Right lobe of liver (tissue), 6 donors: ENCODE measurements at regions not wholly inside any gene's neighbourhood (a gene's known extent, or its start where the extent isn't known, plus 50 kb on each side); places are given as distances from the start of the nearest gene placed in this dataset.
A peak's percentile ranks its signal among the peaks of the same experiment; 100 is the strongest.

Source experiments
- ATAC-seq, 4 donors: fragments of 200-7000 bp; cut with Tn5 transposase; one replicate each; pipeline ENCODE4 v1.9.1; 2020; ENCODE audit warnings: mild to moderate bottlenecking in 4 of 4, moderate library complexity in 4 of 4
- DNase-seq, 3 donors: peaks; one replicate each; pipeline ENCODE4 v3.0.0-alpha.2; 2020
- H3K27ac ChIP-seq, 3 donors: fragments of 200-600 bp; one replicate each; pipeline ENCODE4 v1.8.0; 2022
- H3K27me3 ChIP-seq, 2 donors: fragments of 200-600 bp; one replicate each; pipeline ENCODE4 v1.8.0; 2022
- H3K36me3 ChIP-seq, 4 donors: fragments of 200-600 bp; sonication (generic) in 1 of 4; one replicate each; pipeline versions ENCODE4 v1.5.1 to v1.8.0; 2017 to 2022; ENCODE audit warnings: control low read depth in 1 of 4
- H3K4me1 ChIP-seq, 4 donors: fragments of 200-600 bp; sonication (generic) in 1 of 4; one replicate each; pipeline versions ENCODE4 v1.5.1 to v1.8.0; 2017 to 2022; ENCODE audit warnings: control low read depth in 1 of 4
- H3K4me3 ChIP-seq, 3 donors: fragments of 200-600 bp; one replicate each; pipeline ENCODE4 v1.8.0; 2022
- H3K9me3 ChIP-seq, 4 donors: fragments of 200-600 bp; sonication (generic) in 1 of 4; one replicate each; pipeline versions ENCODE4 v1.5.1 to v1.8.0; 2017 to 2022; ENCODE audit warnings: control low read depth in 1 of 4
- CTCF ChIP-seq, 4 donors: fragments of 200-600 bp in 3 of 4; fragments of 450-650 bp in 1 of 4; IDR thresholded peaks; one replicate each; pipeline versions ENCODE4 v1.5.1 to v1.8.0; 2016 to 2022; ENCODE audit warnings: antibody characterized with exemption in 4 of 4, mild to moderate bottlenecking in 2 of 4
- POLR2A ChIP-seq: fragments of 450-650 bp; IDR thresholded peaks from one replicate; pipeline ENCODE4 v1.6.1; 2017; ENCODE audit warnings: antibody characterized with exemption, mild to moderate bottlenecking
- whole genome bisulfite sequencing: methylation state at CpG from one replicate; pipeline ENCODE4 v1.1.6; 2018; ENCODE audit warnings: low coverage, low lambda C conversion rate; ENCODE audit not compliant: insufficient coverage; ENCODE audit errors: missing lambda C conversion rate; 5-methylcytosine and 5-hydroxymethylcytosine counted together
- intact Hi-C, 2 donors: fragments of 100-400 bp; cut with DNase I; formaldehyde crosslinking; loops; one replicate each; pipeline versions ENCODE4 v1.11.2 to v1.14.1; 2022
- donor health status: DM: no; HTN: yes; CAD: no.
- donor health status: DM: no; HTN: no; CAD: no.
- donor health status: DM: no; HTN: no; CAD: no.
- donor health status: DM: no; HTN: yes; CAD: no.
- donor health status: DM: no; HTN: yes; CAD: no.

- no peak for ATAC-seq
- no peaks in the 10 kb centered on the region for H3K27me3 ChIP-seq
Measured at GRCh38 chr17:33460781-33461450, 167.8 kb upstream of the ASIC2 start.

GRCh38 chr17:33463887-33464286 is 170.8 kb upstream of the ASIC2 start:
- ATAC-seq (no peak), DNase-seq (no peak)
- no peak overlapping the region for H3K4me3 ChIP-seq
- no peaks in the 10 kb centered on the region for H3K36me3 ChIP-seq
- no peaks in the 10 kb centered on the region for H3K27me3 ChIP-seq
- intact Hi-C loops: no loop called here
- H3K9me3 ChIP-seq: no peaks in the 10 kb centered on the region
- no peak for TF ChIP-seq CTCF (IDR thresholded peaks at IDR 0.05)
- no peak overlapping the region for H3K27ac ChIP-seq
- H3K4me1 ChIP-seq: no peaks in the 10 kb centered on the region

More at GRCh38 chr17:33460781-33461450, 167.8 kb upstream of the ASIC2 start:
- intact Hi-C loops: no loop called here
- no peaks in the 10 kb centered on the region for H3K9me3 ChIP-seq
- H3K27ac ChIP-seq: no peak overlapping the region
- H3K4me1 ChIP-seq: no peaks in the 10 kb centered on the region
- no peaks in the 10 kb centered on the region for H3K36me3 ChIP-seq
- TF ChIP-seq CTCF (IDR thresholded peaks at IDR 0.05) (no peak), POLR2A (no peak)
- DNase-seq: no peak
- WGBS: 48% methylated on average over 4 of the region's 4 CpGs
- H3K4me3 ChIP-seq: no peak overlapping the region

GRCh38 chr17:33464669-33465280 is 171.7 kb upstream of the ASIC2 start:
- no peak overlapping the region for H3K27ac ChIP-seq
- TF ChIP-seq POLR2A: no peak
- TF ChIP-seq CTCF (IDR thresholded peaks at IDR 0.05): no peak
- no peak overlapping the region for H3K4me3 ChIP-seq
- intact Hi-C loops: no loop called here
- H3K36me3 ChIP-seq: no peaks in the 10 kb centered on the region
- DNase-seq (no peak), ATAC-seq (peak in 3 of 4 donors; percentile 45 to 66 (median 54))
- no peaks in the 10 kb centered on the region for H3K4me1 ChIP-seq
- no peaks in the 10 kb centered on the region for H3K9me3 ChIP-seq
- H3K27me3 ChIP-seq: no peaks in the 10 kb centered on the region

- 46% methylated on average over 3 of the region's 3 CpGs for WGBS
- ATAC-seq: no peak
- Histone ChIP-seq H3K4me3 (no peak overlapping the region), H3K27me3 (no peaks in the 10 kb centered on the region), H3K36me3 (no peaks in the 10 kb centered on the region), H3K9me3 (no peaks in the 10 kb centered on the region), H3K27ac (no peak overlapping the region), H3K4me1 (no peaks in the 10 kb centered on the region)
- no peak for DNase-seq
- intact Hi-C loops: no loop called here
- TF ChIP-seq CTCF (IDR thresholded peaks at IDR 0.05) (no peak), POLR2A (no peak)
Measured at GRCh38 chr17:33469421-33469820, 176.3 kb upstream of the ASIC2 start.

- WGBS: 37% methylated on average over 2 of the region's 2 CpGs
- ATAC-seq: peak in 2 of 4 donors; percentile 41 to 61
- Histone ChIP-seq H3K27ac (no peak overlapping the region), H3K36me3 (no peaks in the 10 kb centered on the region), H3K27me3 (no peaks in the 10 kb centered on the region), H3K4me3 (no peak overlapping the region), H3K4me1 (no peaks in the 10 kb centered on the region), H3K9me3 (no peaks in the 10 kb centered on the region)
- intact Hi-C loops: no loop called here
- TF ChIP-seq POLR2A (no peak), CTCF (IDR thresholded peaks at IDR 0.05) (no peak)
- no peak for DNase-seq
Measured at GRCh38 chr17:33469911-33470310, 176.8 kb upstream of the ASIC2 start.
